Activated T-cell treated with anti-CD3 and anti-CD28 coated beads, Interleukin-2, amount 50 U/mL, for 1 hour (primary cell): ENCODE measurements at regions not wholly inside any gene's neighbourhood (a gene's known extent, or its start where the extent isn't known, plus 50 kb on each side); places are given as distances from the start of the nearest gene placed in this dataset.

ENCODE experiments used
- DNase-seq: peaks from one replicate; pipeline ENCODE4 v3.0.0-alpha.2; 2020

GRCh38 chrX:43019021-43019420 is 241.1 kb upstream of the PPP1R2C start:
- DNase-seq = no peak

DNA sequence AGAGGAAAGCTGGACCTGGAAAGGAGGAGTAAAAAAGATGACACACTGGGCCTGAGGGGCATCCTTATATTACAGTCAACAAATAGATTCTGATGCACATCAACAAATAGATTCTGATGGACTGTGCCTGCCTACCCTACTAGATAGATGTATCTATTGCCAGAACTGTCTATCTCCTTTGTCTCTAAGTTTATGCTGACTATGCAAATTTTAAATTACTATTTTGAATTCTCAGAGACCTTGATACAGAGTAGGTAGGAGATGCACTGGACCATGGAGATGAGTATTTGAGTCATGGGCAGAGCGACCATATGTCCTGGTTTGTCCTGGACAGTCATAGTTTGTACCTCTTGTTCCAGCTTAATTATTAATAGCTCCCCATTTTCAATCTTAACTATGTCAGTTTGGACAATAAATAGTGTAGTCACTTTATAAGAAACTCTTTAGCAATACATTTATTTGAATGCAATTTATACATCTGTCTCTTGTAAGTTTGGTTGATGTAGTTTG is 247.9 kb upstream of the PPP1R2C start:
- DNase-seq = no peak

GRCh38 chrX:43064096-43064495 is 286.1 kb upstream of the PPP1R2C start:
- DNase-seq = no peak

GRCh38 chrX:43065978-43066377 is 288.0 kb upstream of the PPP1R2C start:
- no peak for DNase-seq

DNA sequence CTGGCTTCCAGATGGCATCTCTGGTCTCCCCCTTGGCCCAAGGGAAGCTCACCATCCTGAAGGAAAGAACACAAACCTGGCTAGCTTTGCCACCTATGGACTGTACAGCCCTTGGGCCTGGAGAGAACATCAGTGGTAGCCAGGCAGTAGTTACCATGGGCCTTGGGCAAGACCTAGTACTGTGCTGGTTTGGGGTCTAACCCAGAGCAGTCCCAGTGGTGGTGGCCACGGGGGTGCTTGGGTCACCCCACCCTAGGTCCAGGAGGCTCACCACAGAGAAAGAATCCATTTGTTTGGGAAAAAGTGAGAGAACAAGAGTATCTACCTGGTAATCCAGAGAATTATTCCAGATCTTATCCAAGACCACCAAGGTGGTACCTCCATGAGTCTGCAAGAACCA is 290.7 kb upstream of the PPP1R2C start:
- DNase-seq = no peak

GRCh38 chrX:43083016-43083415 is 305.1 kb upstream of the PPP1R2C start:
- DNase-seq = no peak

DNA sequence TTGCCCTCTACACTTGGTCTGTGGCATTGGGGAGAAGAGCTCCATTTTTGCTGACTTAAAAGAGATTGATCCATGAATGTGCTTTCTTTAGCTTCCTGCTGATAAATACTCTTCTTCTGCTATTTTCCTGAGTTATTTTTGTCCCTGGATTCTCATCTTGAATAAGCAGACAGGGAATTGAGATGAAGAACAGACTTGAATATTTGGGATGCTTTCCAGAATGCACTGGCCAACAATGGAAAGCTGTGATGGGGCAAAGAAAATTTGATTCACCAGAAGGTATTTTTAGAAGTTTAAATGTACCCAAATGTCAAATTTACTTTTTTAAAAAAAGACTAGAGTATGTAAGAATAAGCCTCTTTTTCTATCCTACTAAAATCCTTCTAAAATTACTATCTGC is 309.9 kb upstream of the PPP1R2C start:
- DNase-seq = no peak

GRCh38 chrX:43096830-43097229 is 318.9 kb upstream of the PPP1R2C start:
- no peak for DNase-seq

GRCh38 chrX:43106009-43106408 is 328.0 kb upstream of the PPP1R2C start:
- no peak for DNase-seq

GRCh38 chrX:43108828-43109227 is 330.9 kb upstream of the PPP1R2C start:
- DNase-seq = no peak

GRCh38 chrX:43121637-43122036 is 343.7 kb upstream of the PPP1R2C start:
- no peak for DNase-seq

DNA sequence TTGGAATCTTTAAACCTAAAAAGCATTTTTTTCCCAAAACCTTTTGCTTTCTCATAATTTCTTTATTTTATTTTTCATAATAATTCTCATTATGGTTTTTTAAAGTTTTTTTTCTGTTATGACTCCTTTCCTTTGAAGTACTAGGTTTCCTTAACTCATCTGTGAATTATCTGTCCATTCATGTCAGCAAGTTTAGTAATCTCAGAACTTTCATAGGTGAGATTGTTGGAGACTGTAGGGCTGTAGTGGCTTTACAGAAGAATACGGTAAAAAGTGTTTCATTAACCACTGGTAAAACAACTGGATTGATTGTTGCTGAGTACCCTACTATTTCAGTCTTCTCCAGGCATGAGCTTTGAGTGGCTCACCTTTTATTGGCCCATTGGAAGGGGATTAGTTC is 361.7 kb upstream of the PPP1R2C start:
- DNase-seq = no peak

GRCh38 chrX:43140582-43140981 is 362.6 kb upstream of the PPP1R2C start:
- no peak for DNase-seq

DNA sequence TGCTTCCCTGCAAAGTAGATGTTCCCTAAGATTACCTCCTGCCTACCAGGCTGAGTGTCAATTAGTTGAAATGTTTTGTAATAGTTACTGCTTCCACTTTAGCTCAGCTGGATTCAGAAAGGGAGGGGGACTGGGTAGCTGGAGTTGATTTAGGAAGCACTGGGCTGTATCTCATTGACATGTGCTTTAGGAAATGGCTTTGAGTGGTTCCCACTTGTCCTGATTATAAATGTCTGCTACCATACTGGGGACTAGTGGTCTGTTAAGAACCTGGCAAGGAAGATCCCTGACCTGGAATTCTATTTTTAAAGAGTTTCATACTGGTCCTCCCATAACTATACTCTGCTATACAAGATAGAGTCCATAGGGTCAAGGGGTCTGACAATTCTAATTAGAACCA is 363.9 kb upstream of the PPP1R2C start:
- no peak for DNase-seq

DNA sequence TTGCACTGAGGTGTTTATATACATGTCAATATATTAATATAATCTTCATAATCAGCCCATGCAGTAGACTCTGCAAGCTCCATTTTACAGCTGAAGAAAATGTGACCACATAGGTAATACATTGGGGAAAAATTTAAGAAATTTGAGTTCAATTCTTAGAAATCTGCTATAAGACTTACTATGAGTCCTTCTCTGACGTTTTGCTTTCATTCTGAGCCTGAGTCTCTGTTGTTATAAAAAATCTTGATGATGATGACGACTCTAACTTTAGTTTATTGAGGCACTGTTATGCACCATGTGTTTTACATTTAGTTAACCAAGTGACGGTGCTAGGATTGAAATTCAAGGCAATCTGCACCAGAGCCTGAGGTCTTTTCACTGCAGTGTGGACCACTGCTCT is 370.3 kb upstream of the PPP1R2C start:
- DNase-seq = no peak

DNA sequence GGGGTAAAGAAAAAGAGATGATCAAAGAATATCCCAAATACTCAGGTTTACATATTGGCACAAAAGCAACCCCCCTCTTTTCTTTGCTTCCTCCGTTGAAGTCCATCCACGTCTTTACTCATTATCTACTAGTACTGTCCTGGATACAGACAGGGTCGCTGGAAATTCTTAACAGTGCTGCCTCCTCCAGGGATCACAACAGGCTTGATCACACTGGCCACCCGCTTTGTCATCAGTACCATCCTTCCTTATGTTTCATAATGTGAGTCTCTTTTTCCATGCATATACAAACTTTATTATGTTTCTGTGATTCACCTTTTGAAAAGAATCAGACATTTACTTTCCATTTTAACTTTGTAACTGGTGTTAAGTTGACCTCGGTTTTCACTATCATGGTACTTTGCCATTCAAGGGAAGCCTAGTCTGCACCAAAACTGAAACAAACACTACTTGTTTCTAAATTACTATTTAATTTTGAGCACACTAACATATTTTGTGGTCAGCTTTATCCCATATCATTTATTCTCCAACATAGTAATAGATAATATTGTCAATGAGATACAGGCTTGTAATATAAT is 387.5 kb upstream of the PPP1R2C start:
- DNase-seq = no peak

GRCh38 chrX:43166874-43167273 is 388.9 kb upstream of the PPP1R2C start:
- DNase-seq = no peak

GRCh38 chrX:43175434-43175833 is 397.5 kb upstream of the PPP1R2C start:
- DNase-seq = no peak

DNA sequence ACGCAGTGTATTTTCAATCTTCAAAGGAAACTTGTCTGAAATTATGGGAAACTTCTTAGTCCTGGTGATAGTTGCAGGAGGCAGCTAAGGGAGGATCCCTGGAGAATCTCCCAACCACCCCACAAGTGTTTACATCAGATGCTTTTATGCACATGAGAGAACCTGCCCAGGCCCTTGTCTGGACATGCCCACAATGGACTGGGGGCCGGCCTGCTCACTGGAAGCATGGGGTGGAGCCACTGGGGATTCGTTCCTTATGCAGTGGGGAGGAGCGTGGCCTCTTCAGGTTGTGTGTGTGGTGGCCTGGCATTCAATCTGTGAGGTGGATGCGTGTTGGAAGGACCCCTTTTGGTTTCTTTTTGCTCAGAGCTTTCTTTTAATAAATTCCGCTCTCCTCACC is 398.7 kb upstream of the PPP1R2C start:
- no peak for DNase-seq

GRCh38 chrX:43188296-43188695 is 410.3 kb upstream of the PPP1R2C start:
- DNase-seq = no peak

DNA sequence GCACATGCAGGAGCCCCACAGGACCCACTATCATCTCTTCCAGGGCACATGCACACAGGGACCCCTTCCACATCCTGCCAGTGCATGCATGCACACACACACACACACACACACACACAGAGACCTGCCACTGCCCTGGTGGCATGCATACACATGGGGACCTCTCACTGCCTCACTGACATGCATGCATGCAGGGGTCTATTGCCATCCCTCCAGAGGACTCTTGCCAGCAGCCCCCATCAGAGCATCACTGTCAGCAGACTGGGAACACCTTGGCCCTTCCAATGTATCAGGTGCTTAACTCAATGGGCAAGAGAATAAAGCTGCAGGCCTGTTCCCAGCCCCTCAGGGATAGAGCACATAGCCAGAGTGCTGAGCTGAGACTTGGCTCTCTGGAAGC is 433.6 kb upstream of the PPP1R2C start:
- no peak for DNase-seq

DNA sequence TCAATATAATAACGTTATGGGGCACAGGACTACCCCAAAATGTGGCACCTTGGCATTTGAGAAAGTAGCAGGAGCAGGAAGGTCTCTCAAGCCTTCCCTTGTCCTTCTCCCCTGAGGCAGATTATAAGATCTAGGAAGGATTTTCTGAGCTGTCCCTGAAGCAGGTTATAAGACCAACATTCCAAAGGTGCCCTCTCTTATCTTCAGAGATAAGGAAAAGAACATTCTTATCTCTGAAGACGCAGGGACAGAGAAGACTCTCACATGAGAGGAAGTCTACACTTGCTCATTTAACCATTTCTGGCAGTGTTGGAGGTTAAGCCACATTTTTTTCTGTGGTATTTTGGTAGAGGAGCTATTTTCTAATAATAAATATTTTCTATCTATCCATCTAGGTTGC is 437.9 kb upstream of the MAOA start:
- no peak for DNase-seq

GRCh38 chrX:43224496-43224895 is 431.6 kb upstream of the MAOA start:
- DNase-seq = no peak

GRCh38 chrX:43225626-43226328 is 430.3 kb upstream of the MAOA start:
- no peak for DNase-seq

- DNase-seq = no peak
Observed at GRCh38 chrX:43238461-43238945, 417.6 kb upstream of the MAOA start.
